GM12875 (cell line): ENCODE measurements at regions not wholly inside any gene's neighbourhood (a gene's known extent, or its start where the extent isn't known, plus 50 kb on each side); places are given as distances from the start of the nearest gene placed in this dataset.

Experiments used
- H3K4me3 ChIP-seq: one replicate; pipeline ENCODE4 v1.5.1; 2011; ENCODE audit warnings: low read depth, low read length, control low read depth
- CTCF ChIP-seq: IDR thresholded peaks from 2 replicates; pipeline ENCODE4 v1.5.1; 2011; ENCODE audit warnings: low read depth, mild to moderate bottlenecking, control low read depth, inconsistent platforms, low read length, moderate library complexity, borderline replicate concordance; ENCODE audit not compliant: insufficient read depth

- no peak overlapping the region for H3K4me3 ChIP-seq
- no peak for TF ChIP-seq CTCF
These were observed 264.4 kb downstream of the NPIPA8 start for GRCh38 chr16:18072161-18072560.

GRCh38 chr16:18069683-18070082 is 266.9 kb downstream of the NPIPA8 start:
- no peak overlapping the region for H3K4me3 ChIP-seq
- TF ChIP-seq CTCF, result no peak

- no peak overlapping the region for H3K4me3 ChIP-seq
- TF ChIP-seq CTCF, result no peak
These were observed 268.1 kb downstream of the NPIPA8 start for GRCh38 chr16:18068477-18068876.

GRCh38 chr16:18062713-18063112 is 273.8 kb downstream of the NPIPA8 start:
- no peak overlapping the region for H3K4me3 ChIP-seq
- no peak for TF ChIP-seq CTCF

GRCh38 chr16:18060351-18060750 is 276.2 kb downstream of the NPIPA8 start:
- no peak overlapping the region for H3K4me3 ChIP-seq
- TF ChIP-seq CTCF, result no peak

DNA sequence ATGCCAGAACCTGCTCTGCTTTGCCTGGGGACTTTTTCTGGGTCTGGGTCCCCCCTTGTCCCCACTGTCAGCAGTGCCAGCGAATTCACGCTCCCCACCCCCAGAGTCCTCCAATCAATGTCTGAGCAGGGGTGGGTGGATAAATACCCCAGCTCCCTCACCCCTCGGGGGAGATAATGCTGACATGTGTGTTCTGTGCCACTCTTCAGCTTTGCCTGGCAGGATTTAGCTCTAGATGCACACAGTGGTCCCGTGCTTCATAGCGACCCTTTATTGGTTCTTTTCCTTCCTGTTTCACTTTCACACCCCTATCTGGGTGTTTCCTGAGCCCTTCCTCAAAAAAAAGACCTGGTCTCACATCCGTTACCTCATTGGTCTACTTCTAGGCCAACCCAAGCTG is 277.0 kb downstream of the NPIPA8 start:
- no peak overlapping the region for H3K4me3 ChIP-seq
- TF ChIP-seq CTCF, result no peak

DNA sequence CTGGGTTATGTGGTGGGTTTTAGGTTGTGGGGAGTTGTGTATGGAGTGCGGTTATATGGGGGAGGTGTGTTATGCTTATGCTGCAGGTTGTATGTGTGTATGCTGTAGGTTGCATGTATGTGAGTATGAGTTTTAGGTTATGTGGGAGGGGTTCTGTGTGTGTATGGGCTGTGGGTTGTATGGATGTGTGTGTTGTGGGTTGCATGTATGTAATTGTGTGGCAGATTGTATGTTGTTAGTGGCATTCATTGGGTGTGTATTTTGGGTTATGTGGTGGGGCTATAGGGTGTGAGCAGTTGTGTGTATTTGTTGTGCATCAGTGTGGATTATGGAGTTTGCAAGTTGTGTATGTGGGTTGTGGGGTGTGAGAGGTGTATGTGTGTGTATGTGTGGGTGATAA is 277.4 kb downstream of the NPIPA8 start:
- H3K4me3 ChIP-seq, result no peak overlapping the region
- TF ChIP-seq CTCF, result no peak
